ENCODE measurements at regions not wholly inside any gene's neighbourhood (a gene's known extent, or its start where the extent isn't known, plus 50 kb on each side); places are given as distances from the start of the nearest gene placed in this dataset.

DNA sequence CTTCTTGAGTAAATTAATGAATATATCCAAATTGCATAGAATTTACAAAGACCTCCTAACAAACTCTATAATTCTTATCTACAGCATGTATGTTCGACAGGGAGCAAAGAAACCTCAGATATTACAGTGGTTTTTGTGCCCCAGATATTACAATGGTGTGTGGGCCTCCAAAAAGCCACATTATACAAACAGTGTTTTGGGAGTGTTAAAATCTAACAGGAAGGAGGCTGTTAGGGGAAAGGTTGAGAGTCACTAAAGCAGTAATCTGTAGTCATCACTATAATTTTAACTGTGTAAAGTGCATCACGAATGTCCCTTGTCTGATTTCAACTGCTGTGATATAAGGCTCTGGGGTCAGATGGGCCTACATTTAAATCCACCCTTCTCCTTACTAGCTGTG, 400.2 kb upstream of the C16orf82 start:
- no peaks in the 10 kb centered on the region for H3K9me3 ChIP-seq
- no peak overlapping the region for H3K4me3 ChIP-seq (ENCODE audit: low read depth in 1 of 2, low read length in 1 of 2)
- no peaks in the 10 kb centered on the region for H3K27me3 ChIP-seq
- H3K27ac ChIP-seq: no peak overlapping the region
- no peak for TF ChIP-seq CTCF (IDR thresholded peaks at IDR 0.05)
- no peaks in the 10 kb centered on the region for H3K4me1 ChIP-seq (ENCODE audit: control insufficient read depth in 1 of 2, insufficient read depth in 1 of 2, low read depth in 1 of 2, low read length in 1 of 2)
- H3K36me3 ChIP-seq: no peaks in the 10 kb centered on the region

- no peak for TF ChIP-seq CTCF (IDR thresholded peaks at IDR 0.05)
- H3K4me3 ChIP-seq (ENCODE audit: low read depth in 1 of 2, low read length in 1 of 2): no peak overlapping the region
Observed at GRCh38 chr16:26667307-26667706, 399.4 kb upstream of the C16orf82 start.

GRCh38 chr16:26668026-26668425, 398.7 kb upstream of the C16orf82 start:
- no peak overlapping the region for H3K4me3 ChIP-seq (ENCODE audit: low read depth in 1 of 2, low read length in 1 of 2)
- H3K36me3 ChIP-seq: no peaks in the 10 kb centered on the region
- H3K9me3 ChIP-seq: no peaks in the 10 kb centered on the region
- H3K4me1 ChIP-seq (ENCODE audit: control insufficient read depth in 1 of 2, insufficient read depth in 1 of 2, low read depth in 1 of 2, low read length in 1 of 2): no peaks in the 10 kb centered on the region
- no peaks in the 10 kb centered on the region for H3K27me3 ChIP-seq
- H3K27ac ChIP-seq: no peak overlapping the region
- TF ChIP-seq CTCF (IDR thresholded peaks at IDR 0.05): no peak

More at GRCh38 chr16:26667307-26667706, 399.4 kb upstream of the C16orf82 start:
- Histone ChIP-seq H3K4me1 (ENCODE audit: control insufficient read depth in 1 of 2, insufficient read depth in 1 of 2, low read depth in 1 of 2, low read length in 1 of 2) (no peaks in the 10 kb centered on the region), H3K27ac (no peak overlapping the region), H3K9me3 (no peaks in the 10 kb centered on the region), H3K27me3 (no peaks in the 10 kb centered on the region), H3K36me3 (no peaks in the 10 kb centered on the region)

DNA sequence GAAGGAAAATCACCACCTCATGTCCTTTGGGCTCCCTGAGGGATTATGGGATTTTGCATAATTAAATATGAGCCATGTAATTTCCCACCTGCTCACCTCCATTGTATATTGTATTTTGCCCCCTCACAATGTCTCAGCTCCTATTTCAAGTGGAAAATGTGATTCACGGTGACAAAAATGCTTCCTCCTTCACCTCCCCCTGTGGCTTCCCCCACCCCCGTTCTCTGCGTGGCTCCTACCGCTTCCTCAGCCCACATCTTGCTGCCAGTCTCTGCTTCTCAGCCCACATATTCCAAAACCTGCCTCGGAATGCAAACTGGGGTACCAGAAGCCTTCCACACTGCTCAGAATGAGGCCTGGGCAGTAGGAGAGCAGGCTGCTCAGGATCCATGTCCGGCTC, 394.5 kb upstream of the C16orf82 start:
- no peaks in the 10 kb centered on the region for H3K36me3 ChIP-seq
- H3K9me3 ChIP-seq: no peaks in the 10 kb centered on the region
- H3K4me3 ChIP-seq (ENCODE audit: low read depth in 1 of 2, low read length in 1 of 2): no peak overlapping the region
- no peaks in the 10 kb centered on the region for H3K4me1 ChIP-seq (ENCODE audit: control insufficient read depth in 1 of 2, insufficient read depth in 1 of 2, low read depth in 1 of 2, low read length in 1 of 2)
- no peaks in the 10 kb centered on the region for H3K27me3 ChIP-seq
- TF ChIP-seq CTCF (IDR thresholded peaks at IDR 0.05): no peak
- H3K27ac ChIP-seq: no peak overlapping the region

DNA sequence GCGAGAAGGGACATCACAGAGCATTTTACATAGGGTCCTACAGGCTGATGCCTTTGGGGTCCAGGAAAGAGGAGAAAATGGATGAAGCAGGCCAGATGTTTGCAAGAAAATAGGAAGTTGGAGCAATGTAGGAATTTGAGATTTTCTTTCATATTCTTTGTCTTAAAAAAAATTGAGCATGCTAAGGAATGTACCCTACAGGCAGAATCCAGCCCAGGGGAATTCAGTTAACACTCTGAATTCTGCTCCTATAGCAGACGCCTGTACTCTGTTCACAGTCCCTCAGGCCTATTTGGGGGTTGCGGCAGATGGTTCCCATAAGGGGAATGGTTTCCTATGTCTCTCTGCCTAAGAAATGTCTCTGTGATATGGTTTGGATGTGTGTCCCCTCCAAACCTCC, 393.7 kb upstream of the C16orf82 start:
- TF ChIP-seq CTCF (IDR thresholded peaks at IDR 0.05): no peak
- H3K4me3 ChIP-seq (ENCODE audit: low read depth in 1 of 2, low read length in 1 of 2): no peak overlapping the region
- no peaks in the 10 kb centered on the region for H3K27me3 ChIP-seq
- H3K27ac ChIP-seq: no peak overlapping the region
- H3K36me3 ChIP-seq: no peaks in the 10 kb centered on the region
- no peaks in the 10 kb centered on the region for H3K4me1 ChIP-seq (ENCODE audit: control insufficient read depth in 1 of 2, insufficient read depth in 1 of 2, low read depth in 1 of 2, low read length in 1 of 2)
- H3K9me3 ChIP-seq: no peaks in the 10 kb centered on the region

GRCh38 chr16:26680671-26681070, 386.1 kb upstream of the C16orf82 start:
- Histone ChIP-seq H3K27me3 (no peaks in the 10 kb centered on the region), H3K27ac (no peak overlapping the region), H3K4me3 (ENCODE audit: low read depth in 1 of 2, low read length in 1 of 2) (no peak overlapping the region), H3K36me3 (no peaks in the 10 kb centered on the region), H3K9me3 (no peaks in the 10 kb centered on the region), H3K4me1 (ENCODE audit: control insufficient read depth in 1 of 2, insufficient read depth in 1 of 2, low read depth in 1 of 2, low read length in 1 of 2) (no peaks in the 10 kb centered on the region)
- no peak for TF ChIP-seq CTCF (IDR thresholded peaks at IDR 0.05)

Measured in neutrophil (primary cell).